OCI-LY3 (cell line): ENCODE measurements at regions not wholly inside any gene's neighbourhood (a gene's known extent, or its start where the extent isn't known, plus 50 kb on each side); places are given as distances from the start of the nearest gene placed in this dataset.

ENCODE experiments used
- H2AFZ ChIP-seq: fragments of 200-600, 300-600 bp; shearing (Covaris generic); 2 replicates; pipeline ENCODE4 v1.6.0; 2014; ENCODE audit warnings: antibody characterized with exemption, low read depth, low read length
- H3K27ac ChIP-seq: fragments of 200-600, 300-600 bp; sonication (generic); 2 replicates; pipeline ENCODE4 v1.5.1; 2014; ENCODE audit warnings: mild to moderate bottlenecking, low read length, moderate library complexity, mixed read lengths
- H3K27me3 ChIP-seq: fragments of 200-600, 300-600 bp; sonication (generic); 2 replicates; pipeline ENCODE4 v1.6.1; 2014; ENCODE audit warnings: low read depth, low read length, mixed read lengths
- H3K36me3 ChIP-seq: fragments of 200-600, 300-600 bp; sonication (generic); replicated peaks from 2 replicates; pipeline ENCODE3; 2014; ENCODE audit warnings: low read depth, low read length, mixed read lengths
- H3K4me1 ChIP-seq: fragments of 300-600, 200-600 bp; sonication (generic); 2 replicates; pipeline ENCODE4 v1.6.1; 2014; ENCODE audit warnings: low read length, mixed read lengths
- H3K4me2 ChIP-seq: fragments of 200-600, 300-600 bp; sonication (generic); 2 replicates; pipeline ENCODE4 v1.6.1; 2014; ENCODE audit warnings: low read length, mixed read lengths
- H3K4me3 ChIP-seq: fragments of 300-600, 200-600 bp; sonication (generic); 2 replicates; pipeline ENCODE4 v1.5.1; 2014; ENCODE audit warnings: antibody characterized with exemption, mild to moderate bottlenecking, low read length, moderate library complexity
- H3K79me2 ChIP-seq: fragments of 300-600, 200-600 bp; shearing (Covaris generic); 2 replicates; pipeline ENCODE4 v1.6.1; 2014; ENCODE audit warnings: mild to moderate bottlenecking, low read length, mixed read lengths
- H3K9ac ChIP-seq: fragments of 300-600, 200-600 bp; shearing (Covaris generic); 2 replicates; pipeline ENCODE4 v1.6.0; 2014; ENCODE audit warnings: mild to moderate bottlenecking, low read length, moderate library complexity
- H3K9me3 ChIP-seq: fragments of 200-600, 300-600 bp; shearing (Covaris generic); 2 replicates; pipeline ENCODE4 v1.6.1; 2014; ENCODE audit warnings: low read length, mixed read lengths; ENCODE audit not compliant: insufficient read depth
- H4K20me1 ChIP-seq: fragments of 200-600, 300-600 bp; sonication (generic); 2 replicates; pipeline ENCODE4 v1.6.1; 2016; ENCODE audit warnings: low read length, mixed read lengths; ENCODE audit not compliant: insufficient read depth
- CTCF ChIP-seq: fragments of 200-600, 300-600 bp; sonication (generic); IDR thresholded peaks from 2 replicates; pipeline ENCODE4 v1.5.1; 2014; ENCODE audit warnings: antibody characterized with exemption, low read length, low read depth
- EZH2phosphoT487 ChIP-seq: fragments of 200-600 bp; shearing (Covaris generic); IDR thresholded peaks from 2 replicates; pipeline ENCODE4 v1.6.1; 2018; ENCODE audit warnings: antibody characterized with exemption, mixed run types, low read depth

GRCh38 chr12:74964390-74964789 is 245.2 kb downstream of the KCNC2 start:
- no peak for TF ChIP-seq EZH2phosphoT487
- TF ChIP-seq CTCF: no peak
- Histone ChIP-seq H4K20me1 (no peaks in the 10 kb centered on the region), H3K4me1 (no peaks in the 10 kb centered on the region), H3K4me3 (no peak overlapping the region), H2AFZ (peak overlapping the region; percentile 9; the same call in 1 of the 2 replicates), H3K36me3 (no peaks in the 10 kb centered on the region), H3K4me2 (no peak overlapping the region), H3K27me3 (no peaks in the 10 kb centered on the region), H3K9ac (no peak overlapping the region), H3K27ac (no peak overlapping the region), H3K79me2 (no peaks in the 10 kb centered on the region), H3K9me3 (no peaks in the 10 kb centered on the region)

- no peaks in the 10 kb centered on the region for H3K79me2 ChIP-seq
- no peaks in the 10 kb centered on the region for H3K9me3 ChIP-seq
- H3K4me3 ChIP-seq: no peak overlapping the region
- H2AFZ ChIP-seq: no peak overlapping the region
- H3K36me3 ChIP-seq: no peaks in the 10 kb centered on the region
- no peaks in the 10 kb centered on the region for H3K27me3 ChIP-seq
- no peak overlapping the region for H3K9ac ChIP-seq
- H3K27ac ChIP-seq: no peak overlapping the region
- H3K4me1 ChIP-seq: no peaks in the 10 kb centered on the region
- no peaks in the 10 kb centered on the region for H4K20me1 ChIP-seq
- TF ChIP-seq EZH2phosphoT487 (no peak), CTCF (no peak)
- no peak overlapping the region for H3K4me2 ChIP-seq
Measured at GRCh38 chr12:74971201-74971600, 238.4 kb downstream of the KCNC2 start.

GRCh38 chr12:74977832-74978481 is 231.7 kb downstream of the KCNC2 start:
- no peak for TF ChIP-seq CTCF
- no peak for TF ChIP-seq EZH2phosphoT487
- Histone ChIP-seq H3K27me3 (no peaks in the 10 kb centered on the region), H3K27ac (no peak overlapping the region)

GRCh38 chr12:74980510-74980909 is 229.1 kb downstream of the KCNC2 start:
- no peaks in the 10 kb centered on the region for H3K9me3 ChIP-seq
- H3K36me3 ChIP-seq: no peaks in the 10 kb centered on the region
- no peaks in the 10 kb centered on the region for H4K20me1 ChIP-seq
- H3K27me3 ChIP-seq: no peaks in the 10 kb centered on the region
- TF ChIP-seq EZH2phosphoT487: no peak
- no peak for TF ChIP-seq CTCF
- no peak overlapping the region for H2AFZ ChIP-seq
- H3K4me2 ChIP-seq: no peak overlapping the region
- H3K27ac ChIP-seq: no peak overlapping the region
- H3K4me1 ChIP-seq: no peaks in the 10 kb centered on the region
- H3K9ac ChIP-seq: no peak overlapping the region
- H3K79me2 ChIP-seq: no peaks in the 10 kb centered on the region
- no peak overlapping the region for H3K4me3 ChIP-seq

More at GRCh38 chr12:74977832-74978481, 231.7 kb downstream of the KCNC2 start:
- Histone ChIP-seq H3K9ac (no peak overlapping the region), H3K79me2 (no peaks in the 10 kb centered on the region), H4K20me1 (no peaks in the 10 kb centered on the region), H3K4me2 (no peak overlapping the region), H3K9me3 (no peaks in the 10 kb centered on the region), H3K4me1 (no peaks in the 10 kb centered on the region), H3K36me3 (no peaks in the 10 kb centered on the region), H3K4me3 (no peak overlapping the region), H2AFZ (no peak overlapping the region)
